ENCODE measurements at regions not wholly inside any gene's neighbourhood (a gene's known extent, or its start where the extent isn't known, plus 50 kb on each side); places are given as distances from the start of the nearest gene placed in this dataset.

DNA sequence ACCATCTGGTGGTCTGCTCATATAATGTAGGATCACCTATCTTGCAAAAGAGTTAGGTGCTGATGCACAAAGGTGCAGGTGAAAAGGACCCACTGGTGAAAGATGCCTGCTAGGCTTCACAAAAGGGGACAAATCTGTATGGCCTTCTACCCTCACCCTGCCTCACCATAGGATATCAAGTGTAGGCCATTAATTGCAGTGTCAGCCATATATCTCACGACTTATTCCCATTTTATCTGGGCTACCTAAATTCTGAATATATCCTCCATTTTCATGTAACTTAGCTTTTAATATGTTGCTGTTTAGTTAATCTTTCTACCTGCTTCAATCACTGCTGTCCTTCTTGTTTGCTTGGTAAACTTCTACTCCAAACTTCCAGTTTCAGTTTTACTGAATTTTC is 84.2 kb upstream of the DPH5 start:
- intact Hi-C loops (cut with micrococcal nuclease; ENCODE audit: unreplicated experiment), result no loop called here
- ChIA-PET POLR2A (ENCODE audit: unreplicated experiment) (no interaction called here), CTCF (no interaction called here)
- H2AFZ ChIP-seq, result peak overlapping the region; percentile 49; the same call in 1 of the 2 replicates
- H3F3A ChIP-seq (ENCODE audit: insufficient read depth, low read depth), result no peaks in the 10 kb centered on the region
- no peak for DNase-seq
- no TSS peak for BruUV-seq (replicated peaks)
- no peak overlapping the region for H3K4me3 ChIP-seq
- H4K20me1 ChIP-seq (ENCODE audit: insufficient read depth), result no peaks in the 10 kb centered on the region
- H3K9me2 ChIP-seq (ENCODE audit: insufficient read depth), result no peaks in the 10 kb centered on the region
- no peak for TF ChIP-seq EZH2 (IDR thresholded peaks at IDR 0.05; ENCODE audit: low read depth)
- TF ChIP-seq, protein P1, sequence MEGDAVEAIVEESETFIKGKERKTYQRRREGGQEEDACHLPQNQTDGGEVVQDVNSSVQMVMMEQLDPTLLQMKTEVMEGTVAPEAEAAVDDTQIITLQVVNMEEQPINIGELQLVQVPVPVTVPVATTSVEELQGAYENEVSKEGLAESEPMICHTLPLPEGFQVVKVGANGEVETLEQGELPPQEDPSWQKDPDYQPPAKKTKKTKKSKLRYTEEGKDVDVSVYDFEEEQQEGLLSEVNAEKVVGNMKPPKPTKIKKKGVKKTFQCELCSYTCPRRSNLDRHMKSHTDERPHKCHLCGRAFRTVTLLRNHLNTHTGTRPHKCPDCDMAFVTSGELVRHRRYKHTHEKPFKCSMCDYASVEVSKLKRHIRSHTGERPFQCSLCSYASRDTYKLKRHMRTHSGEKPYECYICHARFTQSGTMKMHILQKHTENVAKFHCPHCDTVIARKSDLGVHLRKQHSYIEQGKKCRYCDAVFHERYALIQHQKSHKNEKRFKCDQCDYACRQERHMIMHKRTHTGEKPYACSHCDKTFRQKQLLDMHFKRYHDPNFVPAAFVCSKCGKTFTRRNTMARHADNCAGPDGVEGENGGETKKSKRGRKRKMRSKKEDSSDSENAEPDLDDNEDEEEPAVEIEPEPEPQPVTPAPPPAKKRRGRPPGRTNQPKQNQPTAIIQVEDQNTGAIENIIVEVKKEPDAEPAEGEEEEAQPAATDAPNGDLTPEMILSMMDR (conservative IDR thresholded peaks at IDR 0.05), result no peak
- H3K79me2 ChIP-seq (ENCODE audit: low read depth), result no peaks in the 10 kb centered on the region
- no peaks in the 10 kb centered on the region for H3K4me1 ChIP-seq (replicated peaks; ENCODE audit: insufficient read depth)
- H3K27ac ChIP-seq, result no peak overlapping the region
- no peak overlapping the region for H3K4me2 ChIP-seq
- H3K27me3 ChIP-seq (ENCODE audit: insufficient read depth, low read depth), result no peaks in the 10 kb centered on the region
- H3K9me3 ChIP-seq (ENCODE audit: insufficient read depth, low read depth), result no peaks in the 10 kb centered on the region
- H3K36me3 ChIP-seq (ENCODE audit: low read depth), result no peaks in the 10 kb centered on the region

DNA sequence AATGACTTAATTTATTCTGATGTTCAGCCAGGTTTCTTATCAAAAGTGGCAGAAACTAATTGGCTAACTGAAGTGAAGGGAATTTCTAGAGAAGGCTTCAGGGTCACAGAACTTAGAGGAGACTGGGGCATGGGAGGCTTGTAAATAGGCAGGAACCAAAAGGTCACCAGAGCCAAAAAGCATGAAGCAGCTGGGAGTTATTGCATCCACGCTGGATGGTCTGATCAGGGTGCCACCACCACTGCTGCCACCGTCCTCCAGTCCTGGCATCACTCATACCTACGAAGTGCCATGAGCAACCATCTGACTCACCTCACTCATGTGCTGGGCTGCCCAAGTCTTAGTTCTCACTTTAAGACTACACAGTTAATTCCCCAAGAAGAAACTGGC is 82.5 kb upstream of the DPH5 start:
- POLR2A ChIA-PET (ENCODE audit: unreplicated experiment), result no interaction called here

DNA sequence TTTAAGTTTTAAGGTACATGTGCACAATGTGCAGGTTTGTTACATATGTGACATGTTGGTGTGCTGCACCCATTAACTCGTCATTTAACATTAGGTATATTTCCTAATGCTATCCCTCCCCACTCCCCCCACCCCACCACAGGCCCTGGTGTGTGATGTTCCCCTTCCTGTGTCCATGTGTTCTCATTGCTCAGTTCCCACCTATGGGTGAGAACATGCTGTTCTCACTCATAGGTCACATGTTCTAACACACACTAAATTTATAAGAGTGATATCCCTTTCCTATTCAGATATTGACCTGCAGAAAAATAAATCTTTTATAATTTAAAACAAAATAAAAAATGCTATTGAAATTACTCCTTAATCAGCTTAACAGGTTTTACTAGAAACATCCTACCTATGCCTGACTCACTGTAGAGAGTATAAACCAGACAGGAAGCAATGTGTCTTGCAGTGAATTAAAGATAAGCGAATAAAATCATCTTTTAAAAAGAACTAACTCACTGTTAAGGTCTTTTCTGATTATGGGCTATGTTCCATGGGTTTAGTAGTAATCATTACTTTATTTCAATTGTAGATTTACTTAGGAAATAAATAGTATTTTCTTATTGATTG is 82.0 kb upstream of the DPH5 start:
- TF ChIP-seq, protein P1 (conservative IDR thresholded peaks at IDR 0.05), result no peak
- no peak for TF ChIP-seq EZH2 (IDR thresholded peaks at IDR 0.05; ENCODE audit: low read depth)
- intact Hi-C loops (cut with micrococcal nuclease; ENCODE audit: unreplicated experiment), result no loop called here

More for the DNA sequence above, 82.5 kb upstream of the DPH5 start:
- Histone ChIP-seq H3K36me3 (ENCODE audit: low read depth) (no peaks in the 10 kb centered on the region), H3F3A (ENCODE audit: insufficient read depth, low read depth) (no peaks in the 10 kb centered on the region), H3K9me3 (ENCODE audit: insufficient read depth, low read depth) (no peaks in the 10 kb centered on the region), H3K79me2 (ENCODE audit: low read depth) (no peaks in the 10 kb centered on the region), H4K20me1 (ENCODE audit: insufficient read depth) (no peaks in the 10 kb centered on the region), H3K9me2 (ENCODE audit: insufficient read depth) (no peaks in the 10 kb centered on the region), H2AFZ (no peak overlapping the region), H3K4me3 (no peak overlapping the region), H3K27me3 (ENCODE audit: insufficient read depth, low read depth) (no peaks in the 10 kb centered on the region), H3K27ac (no peak overlapping the region), H3K4me1 (replicated peaks; ENCODE audit: insufficient read depth) (no peaks in the 10 kb centered on the region), H3K4me2 (no peak overlapping the region)
- TF ChIP-seq, protein P1 (conservative IDR thresholded peaks at IDR 0.05), result no peak
- TF ChIP-seq EZH2 (IDR thresholded peaks at IDR 0.05; ENCODE audit: low read depth), result no peak
- CTCF ChIA-PET, result no interaction called here
- intact Hi-C loops (cut with micrococcal nuclease; ENCODE audit: unreplicated experiment), result no loop called here
- BruUV-seq (replicated peaks), result no TSS peak
- no peak for DNase-seq

More for the DNA sequence above, 82.0 kb upstream of the DPH5 start:
- no peak for DNase-seq
- H2AFZ ChIP-seq, result no peak overlapping the region
- 0 out of 2 replicates have a peak, but pooled peaks cover 1% of the 10 kb centered on the region for H3K9me3 ChIP-seq (ENCODE audit: insufficient read depth, low read depth)
- BruUV-seq (replicated peaks), result no TSS peak
- H3K36me3 ChIP-seq (ENCODE audit: low read depth), result no peaks in the 10 kb centered on the region
- no peaks in the 10 kb centered on the region for H4K20me1 ChIP-seq (ENCODE audit: insufficient read depth)
- H3K4me2 ChIP-seq, result no peak overlapping the region
- no peak overlapping the region for H3K4me3 ChIP-seq
- ChIA-PET POLR2A (ENCODE audit: unreplicated experiment) (no interaction called here), CTCF (no interaction called here)
- H3K27me3 ChIP-seq (ENCODE audit: insufficient read depth, low read depth), result no peaks in the 10 kb centered on the region
- no peak overlapping the region for H3K27ac ChIP-seq
- H3K9me2 ChIP-seq (ENCODE audit: insufficient read depth), result no peaks in the 10 kb centered on the region
- H3K4me1 ChIP-seq (replicated peaks; ENCODE audit: insufficient read depth), result no peaks in the 10 kb centered on the region
- H3F3A ChIP-seq (ENCODE audit: insufficient read depth, low read depth), result no peaks in the 10 kb centered on the region
- H3K79me2 ChIP-seq (ENCODE audit: low read depth), result no peaks in the 10 kb centered on the region
